Inflammatory macrophage treated with lipopolysaccharide for 4 hours (primary cell): ENCODE measurements at regions not wholly inside any gene's neighbourhood (a gene's known extent, or its start where the extent isn't known, plus 50 kb on each side); places are given as distances from the start of the nearest gene placed in this dataset.

Source experiments
- DNase-seq: peaks from one replicate; pipeline ENCODE4 v3.0.0-alpha.2; 2020

DNA sequence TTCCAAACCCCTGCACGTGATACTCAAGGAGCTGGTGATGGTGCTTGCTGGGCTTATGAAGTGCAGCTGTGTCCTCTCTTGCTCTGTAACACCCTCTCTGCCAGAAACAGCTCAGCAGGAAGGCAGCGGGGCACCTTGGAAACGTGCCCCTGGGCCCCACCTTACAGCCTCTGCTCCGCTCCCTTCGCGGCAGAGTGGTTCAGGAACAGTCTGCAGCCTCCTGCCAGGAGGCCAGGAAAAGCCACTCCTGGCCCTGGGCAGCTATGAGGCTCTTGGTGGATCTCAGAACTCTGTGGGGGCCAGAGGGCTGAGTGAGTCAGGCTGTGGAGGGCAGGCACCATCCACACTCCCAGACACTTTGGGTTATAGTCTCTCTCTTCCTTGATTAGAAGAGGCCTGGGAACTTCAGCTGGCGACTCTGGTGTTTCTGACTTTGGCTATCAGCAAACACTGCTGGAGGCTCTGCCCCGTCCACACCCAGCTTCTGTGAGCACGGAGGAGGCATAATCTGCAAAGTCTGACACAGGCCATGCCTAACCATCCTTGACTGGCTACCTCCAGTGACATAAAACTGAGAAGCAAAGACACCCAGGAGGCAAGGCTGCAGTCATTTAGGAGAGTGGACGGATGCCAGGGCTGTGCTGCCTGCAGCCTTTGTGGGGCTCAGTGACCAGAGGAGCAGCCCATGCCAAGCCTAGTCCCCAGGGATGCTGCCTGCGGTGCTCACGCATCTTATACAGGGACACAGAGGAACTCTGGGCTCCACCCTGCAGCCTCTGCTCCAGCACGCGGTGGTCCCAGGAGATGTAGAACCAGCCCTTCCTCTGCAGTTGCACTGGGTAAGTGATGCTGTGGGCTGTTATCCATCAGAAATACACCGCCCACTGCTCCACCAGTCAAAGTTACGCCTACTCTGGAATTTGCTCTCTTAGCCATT, 65.3 kb downstream of the METRNL start:
- no peak for DNase-seq

DNA sequence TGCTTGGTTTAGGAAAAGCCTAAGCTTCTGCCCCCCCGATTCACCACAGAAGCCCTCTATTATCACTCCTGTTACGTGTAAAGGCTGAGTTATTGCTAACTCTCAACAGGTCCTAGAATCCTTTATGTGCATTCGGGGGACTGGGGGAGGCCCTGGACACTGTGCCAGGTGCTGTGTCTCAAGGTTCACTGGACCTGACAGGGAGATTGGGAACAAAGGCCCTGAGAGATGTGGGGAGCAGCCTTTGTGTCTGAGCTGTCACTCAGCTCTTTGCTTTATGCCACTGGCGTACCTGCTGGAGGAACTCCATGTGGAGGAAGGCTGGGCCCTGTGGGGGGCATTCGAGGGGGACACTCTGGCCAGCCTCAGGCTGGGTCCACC, 65.9 kb downstream of the METRNL start:
- no peak for DNase-seq

DNA sequence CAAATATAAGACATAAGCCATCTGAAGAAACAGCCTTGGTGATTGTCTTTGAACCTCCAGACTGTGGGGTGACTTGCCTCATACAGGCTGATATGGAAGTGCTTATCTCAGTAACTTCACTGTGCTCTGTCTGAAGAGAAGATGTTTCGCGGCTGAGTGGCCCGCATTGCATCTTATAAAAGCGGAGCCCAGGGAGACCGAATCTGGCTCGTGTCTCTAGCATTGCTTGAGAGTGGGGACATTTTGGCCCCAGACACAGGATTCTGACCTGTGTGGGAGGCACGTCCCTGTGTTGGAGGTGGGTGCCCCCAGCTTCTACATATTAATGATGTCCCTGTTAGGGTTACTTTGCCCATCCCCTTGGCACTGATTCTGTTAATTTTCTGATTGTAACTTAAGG, 66.4 kb downstream of the METRNL start:
- no peak for DNase-seq

DNA sequence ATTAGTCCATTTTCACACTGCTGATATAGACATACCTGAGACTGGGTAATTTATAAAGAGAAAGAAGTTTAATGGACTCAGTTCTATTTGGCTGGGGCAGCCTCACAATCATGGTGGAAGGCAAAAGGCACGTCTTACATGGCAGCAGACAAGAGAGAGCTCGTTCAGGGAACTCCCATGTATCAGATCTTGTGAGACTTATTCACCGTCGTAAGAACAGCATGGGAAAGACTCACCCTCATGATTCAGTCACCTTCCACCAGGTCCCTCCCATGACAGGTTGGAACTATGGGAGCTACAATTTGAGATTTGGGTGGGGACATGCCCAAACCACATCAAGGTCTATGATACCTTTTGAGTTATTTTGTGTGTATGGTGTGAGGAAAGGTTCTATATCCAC, 66.9 kb downstream of the METRNL start:
- no peak for DNase-seq

DNA sequence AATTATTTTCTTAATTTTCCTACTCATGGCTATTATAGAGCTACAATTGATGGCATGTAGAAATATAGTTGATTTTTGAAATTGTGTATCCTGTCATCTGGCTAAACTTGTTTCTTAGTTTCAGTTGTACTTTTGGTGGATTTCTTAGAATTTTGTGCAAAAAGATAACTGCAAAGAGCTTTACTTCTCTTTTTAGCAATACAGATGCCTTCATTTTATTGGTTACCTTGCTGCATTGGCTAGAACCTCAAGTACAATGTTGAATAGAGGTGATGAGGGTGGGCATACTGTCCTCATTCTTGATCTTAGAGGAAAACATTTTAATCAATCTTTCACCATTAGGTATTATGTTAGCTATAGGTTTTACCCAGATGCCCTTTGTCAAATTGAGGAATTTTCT, 67.9 kb downstream of the METRNL start:
- peak; percentile 57 for DNase-seq

DNA sequence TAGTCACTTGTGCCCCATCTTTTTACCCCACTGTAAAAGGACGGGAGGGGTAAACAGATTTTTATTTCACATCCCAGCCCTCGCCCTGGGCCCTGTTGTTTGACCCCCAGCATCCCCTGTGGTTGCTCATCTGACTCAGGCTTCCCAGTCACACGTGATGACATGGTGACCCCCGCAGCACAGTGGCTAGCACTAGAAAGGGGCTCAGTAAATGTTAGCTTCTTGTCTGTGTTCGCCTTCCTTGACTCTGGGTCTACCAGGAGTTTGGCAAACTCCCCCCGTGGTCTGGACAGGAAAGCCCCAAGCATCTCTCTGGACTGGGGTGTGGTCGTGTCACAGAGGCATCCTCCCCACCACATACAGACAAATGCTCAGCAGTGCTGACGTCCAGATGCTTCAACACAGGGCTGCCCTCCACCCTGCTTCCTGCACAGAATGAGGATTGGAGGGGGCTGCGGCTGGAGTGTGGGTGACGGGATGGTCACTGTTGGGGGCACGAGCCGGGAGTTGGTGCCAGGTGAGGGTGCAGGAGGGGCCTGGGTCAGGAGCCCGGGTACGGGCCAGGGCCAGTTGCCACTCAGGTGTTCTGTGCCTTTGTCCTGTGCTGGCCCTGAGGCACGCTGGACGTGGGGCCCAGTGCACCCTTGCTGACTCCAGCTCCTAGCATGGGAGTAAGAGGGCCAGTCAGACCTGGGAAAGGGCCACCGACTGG, 69.1 kb downstream of the METRNL start:
- DNase-seq = no peak

DNA sequence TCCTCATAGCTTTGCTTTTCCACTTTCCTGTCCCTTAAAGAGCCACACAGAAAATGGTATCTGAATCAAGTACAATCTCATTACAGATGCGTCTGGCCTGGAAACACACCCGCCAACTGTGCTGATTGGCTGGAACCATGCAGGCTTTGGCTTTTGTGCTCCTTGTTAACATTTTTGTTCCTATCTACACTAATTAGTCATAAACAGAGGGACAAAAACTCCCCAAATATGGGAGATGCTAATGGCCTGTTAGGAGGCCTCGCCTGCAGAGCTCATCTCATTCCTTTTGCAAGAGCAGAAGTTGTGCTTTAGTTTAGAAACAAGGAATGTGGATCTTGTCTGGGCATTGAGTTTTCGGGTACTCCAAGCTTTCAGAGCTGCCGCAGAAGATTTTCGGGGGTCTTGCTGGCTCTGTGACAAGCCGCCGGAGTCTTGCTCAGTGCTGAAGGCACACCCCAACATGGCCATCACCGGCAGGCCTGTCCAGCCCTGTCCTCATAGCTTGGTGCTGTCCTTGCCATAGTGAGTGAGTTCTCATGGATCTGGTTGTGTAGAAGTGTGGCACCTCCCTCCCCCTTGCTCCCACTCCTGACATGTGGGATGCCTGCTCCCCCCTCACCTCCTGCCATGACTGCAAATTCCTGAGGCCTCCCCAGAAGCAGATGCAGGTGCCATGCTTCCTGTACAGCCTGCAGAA, 69.8 kb downstream of the METRNL start:
- no peak for DNase-seq

DNA sequence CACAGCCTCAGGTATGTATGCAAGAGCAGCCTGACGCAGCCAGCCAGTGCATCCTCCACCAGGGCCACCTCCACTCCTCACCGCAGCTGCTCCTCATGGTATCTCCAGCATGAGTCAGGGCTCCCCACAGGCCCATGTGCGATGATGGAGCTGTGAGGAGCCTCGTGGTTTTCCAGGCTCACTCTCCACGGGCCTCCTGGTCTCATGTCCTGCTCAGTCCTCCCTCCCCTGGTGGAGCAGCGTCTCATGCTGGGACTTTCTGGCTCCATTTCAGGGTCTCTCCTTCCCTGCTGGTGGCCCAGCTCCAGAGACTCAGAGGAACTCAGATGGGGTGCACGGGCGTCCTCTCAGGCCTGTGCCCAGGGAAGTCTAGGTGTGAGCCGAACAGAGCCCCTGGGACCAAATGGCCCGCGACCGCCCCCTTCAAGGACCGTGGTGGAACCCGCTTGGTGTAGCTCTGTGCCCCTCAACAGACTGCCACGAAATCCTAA, 70.4 kb downstream of the METRNL start:
- no peak for DNase-seq

DNA sequence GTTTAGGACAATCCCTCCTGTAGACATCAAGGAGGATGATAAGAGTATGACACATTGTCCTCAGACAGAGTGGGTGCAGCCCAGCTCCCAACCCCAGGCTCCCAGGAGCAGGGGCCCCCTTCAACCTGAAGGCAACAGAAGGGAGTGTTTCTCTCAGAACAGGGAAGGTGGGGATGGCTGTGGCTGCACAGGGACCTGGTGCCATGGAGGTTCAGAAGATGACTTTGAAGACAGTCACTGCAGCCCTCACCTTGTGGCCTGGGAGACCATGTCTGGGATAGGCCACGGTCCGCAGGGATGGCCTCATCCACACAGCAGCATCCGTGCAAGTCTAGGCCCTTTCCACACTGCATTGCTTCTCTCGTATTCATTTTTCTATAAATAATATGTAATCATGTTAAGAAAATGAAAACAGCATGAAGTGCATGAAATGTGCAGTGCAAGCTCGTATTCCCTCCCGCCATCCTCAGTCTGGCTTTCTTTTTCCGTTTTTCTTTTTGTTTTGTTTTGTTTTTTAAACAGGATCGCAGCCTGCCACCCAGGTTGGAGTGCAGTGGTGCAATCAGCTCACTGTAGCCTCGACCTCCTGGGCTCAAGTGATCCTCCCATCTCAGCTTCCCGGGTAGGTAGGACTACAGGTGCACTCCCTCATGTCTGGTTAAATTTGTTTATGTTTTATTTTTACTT, 71.1 kb downstream of the METRNL start:
- no peak for DNase-seq

DNA sequence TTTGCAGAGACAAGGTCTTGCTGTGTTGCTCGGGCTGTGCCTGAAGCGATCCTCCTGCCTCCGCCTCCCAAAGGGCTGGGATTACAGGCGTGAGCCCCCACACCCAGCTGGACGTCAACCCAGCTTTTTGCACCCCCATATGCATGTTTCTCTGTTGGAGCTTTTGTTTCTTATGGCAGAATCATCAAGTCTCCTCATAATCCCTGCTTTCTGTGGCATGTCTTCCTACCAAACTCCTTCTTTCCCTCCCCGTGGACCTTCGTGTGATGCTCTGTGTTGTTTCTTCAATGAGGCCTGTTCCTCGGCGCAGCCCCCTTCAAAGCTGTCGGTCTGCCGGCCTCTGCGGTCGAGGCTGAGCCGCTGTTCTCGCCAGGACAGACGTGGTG, 71.6 kb downstream of the METRNL start:
- no peak for DNase-seq

DNA sequence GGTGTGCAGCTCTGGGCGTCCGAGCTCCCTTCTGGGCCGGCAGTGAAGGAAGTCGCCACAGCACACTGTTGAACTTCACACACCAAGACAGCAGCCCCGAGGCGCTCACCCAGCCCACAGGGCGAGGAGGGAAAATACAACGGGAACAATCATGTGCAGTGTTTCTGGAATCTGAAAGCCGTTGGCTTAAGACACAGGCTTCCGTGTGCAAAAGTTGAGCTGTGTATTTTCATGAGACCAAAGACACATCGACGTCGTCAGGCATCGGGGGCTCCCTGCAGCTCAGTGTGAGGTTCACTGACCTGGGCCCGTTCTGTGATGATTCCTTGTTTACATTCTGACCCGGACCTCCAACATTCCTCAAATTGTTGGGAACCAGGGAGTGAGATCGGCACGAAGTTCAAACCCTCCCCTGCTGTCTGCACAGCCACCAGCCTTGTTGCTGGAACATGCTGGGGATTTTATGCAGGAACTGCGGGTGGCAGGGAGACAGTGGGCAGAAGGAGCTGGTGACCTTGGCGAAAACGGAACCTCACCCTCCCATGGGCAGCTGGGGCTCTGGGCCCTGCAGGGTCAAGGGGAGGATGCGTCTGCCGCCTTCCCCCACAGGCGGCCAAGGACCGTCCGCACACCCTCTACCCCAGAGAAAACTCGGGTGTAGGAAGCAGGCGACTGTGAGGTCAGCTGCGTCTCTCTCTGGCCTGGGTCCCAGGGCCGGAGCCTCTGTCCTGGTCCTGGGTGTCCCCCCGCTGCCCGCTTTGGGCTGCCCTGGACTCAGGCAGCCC, 72.2 kb downstream of the METRNL start:
- no peak for DNase-seq

DNA sequence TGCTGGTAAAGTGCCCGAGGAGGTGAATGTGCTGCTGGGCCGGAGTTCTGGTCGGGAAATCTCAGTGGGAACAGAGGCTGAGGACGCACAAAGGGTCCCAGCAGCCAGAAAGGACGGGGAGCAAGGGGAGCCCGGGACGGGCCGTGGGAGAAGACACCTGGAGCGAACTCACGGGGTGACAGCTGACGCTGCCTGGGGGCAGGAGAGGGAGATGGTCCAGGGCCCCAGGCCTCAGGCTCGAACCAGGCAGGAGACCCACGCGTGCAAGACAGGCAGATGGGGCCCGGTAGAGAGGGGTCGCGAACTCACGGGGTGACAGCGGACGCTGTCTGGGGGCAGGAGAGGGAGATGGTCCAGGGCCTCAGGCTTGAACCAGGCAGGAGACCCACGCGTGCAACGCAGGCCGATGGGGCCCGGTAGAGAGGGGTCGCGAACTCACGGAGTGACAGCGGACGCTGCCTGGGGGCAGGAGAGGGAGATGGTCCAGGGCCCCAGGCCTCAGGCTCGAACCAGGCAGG, 72.9 kb downstream of the METRNL start:
- DNase-seq = no peak

DNA sequence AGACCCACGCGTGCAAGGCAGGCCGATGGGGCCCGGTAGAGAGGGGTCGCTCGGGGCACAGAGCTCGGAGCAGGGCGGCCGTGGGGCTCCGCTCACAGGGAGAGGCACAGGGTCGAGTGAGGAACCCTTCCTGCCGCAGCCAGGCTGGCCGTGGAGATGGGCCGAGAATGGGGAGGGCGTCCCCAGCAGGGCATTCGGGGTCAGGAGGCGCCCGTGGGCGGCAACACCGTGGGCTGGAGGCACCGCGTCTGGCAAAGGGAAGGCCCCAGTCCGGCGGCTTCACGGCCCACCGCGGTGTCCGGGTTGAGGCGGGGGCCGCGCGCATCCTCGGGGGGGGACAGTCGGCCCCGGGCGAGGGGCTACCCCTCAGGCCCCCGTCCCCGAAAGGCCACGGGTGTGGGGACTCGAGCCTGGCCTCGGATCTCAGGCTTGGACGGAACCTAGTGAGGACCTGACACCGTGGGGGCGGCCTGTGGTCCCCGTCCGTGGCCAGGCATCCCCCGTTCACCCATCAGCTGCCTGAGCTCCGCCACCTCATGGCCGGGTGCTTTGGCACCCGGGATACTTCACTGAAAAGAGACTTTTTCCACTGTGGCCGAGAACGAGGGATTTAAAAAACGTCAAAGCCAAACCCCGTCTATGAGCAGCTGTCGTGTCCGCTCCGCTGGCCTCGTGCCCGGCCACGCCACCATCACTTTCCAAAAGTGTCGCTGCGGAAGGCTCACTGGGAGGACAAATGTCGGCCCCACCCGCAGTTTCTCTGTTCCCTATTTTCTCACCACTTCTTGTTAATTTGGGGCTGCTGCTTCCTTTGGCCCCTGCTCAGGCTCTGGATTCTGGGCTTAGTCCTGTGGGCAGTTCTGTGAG, 73.6 kb downstream of the METRNL start:
- DNase-seq = peak; percentile 82

DNA sequence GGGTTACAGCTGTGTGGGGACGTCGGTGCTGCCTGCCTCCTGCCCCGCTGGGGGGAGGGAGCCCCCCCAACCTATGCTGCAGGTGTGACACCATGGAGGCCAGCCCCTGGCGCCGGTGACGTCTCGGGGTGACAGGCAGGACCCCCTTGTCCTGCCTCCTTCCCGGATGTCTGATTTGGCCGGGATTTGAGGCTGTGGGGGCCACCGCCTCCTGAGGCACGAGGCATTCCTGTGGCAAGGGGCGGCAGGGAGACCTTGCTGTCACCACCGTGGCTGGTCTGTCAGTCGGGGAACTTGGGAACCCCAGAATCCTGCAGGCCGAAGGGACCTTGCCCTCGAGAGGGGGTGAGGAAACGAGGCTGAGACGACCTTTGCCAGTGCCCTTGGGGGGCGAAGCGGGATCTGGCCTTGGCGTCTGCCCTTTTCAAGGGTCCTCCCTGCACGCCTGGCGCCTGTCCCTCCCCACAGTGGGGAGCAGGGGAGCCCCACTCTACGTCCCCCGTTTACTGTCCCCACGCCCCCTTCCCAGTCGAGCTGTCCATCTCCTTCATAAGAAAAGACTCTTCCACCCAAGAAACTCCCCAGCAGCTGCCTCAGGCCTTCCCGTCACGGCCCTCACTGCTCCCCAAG, 74.4 kb downstream of the METRNL start:
- DNase-seq = no peak

DNA sequence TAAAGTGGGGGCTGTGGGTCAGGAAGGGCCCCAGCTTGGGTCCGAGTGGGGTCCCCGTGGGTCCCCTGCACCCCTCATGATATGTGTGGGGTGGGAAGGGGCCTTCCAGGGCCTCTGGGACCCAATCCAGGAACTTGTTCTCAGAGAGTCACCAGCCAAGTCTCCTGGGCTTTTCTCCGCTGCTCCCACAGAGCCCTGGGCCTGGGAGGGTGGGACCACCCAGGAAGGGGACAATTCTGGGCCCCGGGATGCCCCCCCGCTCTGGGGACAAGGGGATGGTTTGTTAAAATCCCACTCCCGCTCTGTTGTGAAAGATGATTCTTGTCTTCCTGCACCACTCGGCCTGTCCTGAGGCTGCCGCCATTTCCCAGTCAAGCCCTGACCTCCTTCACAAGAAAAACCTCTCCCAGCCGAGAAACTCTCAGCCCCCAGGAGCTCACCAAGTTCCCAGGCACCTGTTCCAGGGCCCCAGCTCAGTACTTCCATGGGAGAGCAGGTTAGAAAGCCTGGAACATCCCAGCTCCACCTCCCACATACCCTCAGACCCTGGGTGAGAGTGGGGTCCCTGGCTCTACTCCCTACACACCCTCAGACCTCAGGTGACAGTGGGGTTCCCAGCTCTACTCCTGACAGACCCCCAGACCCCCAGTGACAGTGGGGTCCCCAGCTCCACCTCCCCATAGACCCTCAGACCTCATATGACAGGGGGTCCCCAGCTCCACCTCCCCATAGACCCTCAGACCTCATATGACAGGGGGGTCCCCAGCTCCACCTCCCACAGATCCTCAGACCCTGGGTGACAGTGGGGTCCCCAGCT, 75.1 kb downstream of the METRNL start:
- DNase-seq = no peak

DNA sequence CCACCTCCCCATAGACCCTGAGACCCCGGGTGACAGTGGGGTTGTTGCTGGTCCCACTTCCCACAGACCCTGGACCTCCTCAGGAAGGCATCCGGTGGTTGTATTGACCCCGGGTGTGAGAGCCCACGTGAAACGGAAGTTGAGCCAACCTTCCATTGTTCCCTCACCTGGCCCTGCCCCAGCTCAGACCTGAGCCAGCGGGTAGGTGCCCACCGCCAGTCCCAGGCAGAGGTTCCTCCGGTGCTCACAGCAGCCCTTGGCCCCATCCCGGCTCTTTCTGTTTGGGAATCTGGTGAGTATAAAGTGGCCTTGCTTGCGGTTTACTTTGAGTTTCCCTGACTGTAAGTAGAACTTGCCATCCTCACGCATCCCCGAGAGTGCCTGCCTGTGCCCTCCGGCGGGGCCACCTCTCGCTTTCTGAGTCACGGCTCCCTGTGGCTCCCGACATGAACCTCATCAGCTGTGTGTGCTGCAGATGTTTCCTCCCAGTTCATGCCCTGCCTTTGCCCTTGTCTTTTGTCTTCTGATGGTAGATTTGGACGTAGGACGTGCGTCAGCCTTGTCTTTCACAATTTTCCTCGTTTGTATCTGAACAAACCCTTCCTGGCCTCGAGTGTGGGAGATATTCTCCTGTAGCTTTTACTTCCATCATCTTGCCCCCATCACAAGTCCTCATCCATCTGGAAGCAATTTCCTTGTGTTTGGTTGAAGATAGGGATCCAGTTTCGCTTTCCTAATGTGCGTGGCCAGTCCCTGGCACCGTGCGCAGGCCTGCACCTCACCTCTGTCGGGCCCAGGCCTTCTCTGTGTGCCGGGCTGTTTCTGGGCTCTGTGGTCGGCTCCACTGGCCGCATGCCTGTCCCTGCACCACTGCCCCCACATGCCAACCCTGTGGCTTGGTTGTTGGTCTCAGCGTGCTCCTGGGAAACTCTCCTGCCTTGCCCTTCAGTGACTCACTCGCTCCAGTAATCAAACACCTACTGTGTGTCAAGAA, 76.0 kb downstream of the METRNL start:
- peak; percentile 62 for DNase-seq

DNA sequence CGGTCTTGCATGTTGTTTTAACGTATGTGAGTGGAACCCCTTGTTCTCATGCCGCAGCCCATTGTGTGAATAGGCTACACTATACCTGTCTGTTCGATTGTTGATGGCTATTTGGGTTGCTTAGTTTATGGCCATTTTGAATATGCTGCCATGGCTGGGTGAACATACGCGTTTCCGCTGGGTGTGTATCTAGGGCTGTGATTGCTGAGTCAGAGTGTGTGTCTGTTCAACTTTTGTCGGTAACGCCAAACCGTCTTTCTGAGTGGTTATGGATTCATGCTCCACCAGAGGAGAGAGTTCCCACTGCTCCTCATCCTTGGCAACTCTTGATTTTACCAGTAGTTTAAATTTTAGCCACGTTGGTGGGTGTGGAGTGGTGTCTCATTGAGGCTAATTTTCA, 77.0 kb downstream of the METRNL start:
- no peak for DNase-seq
